ENCODE measurements at regions not wholly inside any gene's neighbourhood (a gene's known extent, or its start where the extent isn't known, plus 50 kb on each side); places are given as distances from the start of the nearest gene placed in this dataset.

DNA sequence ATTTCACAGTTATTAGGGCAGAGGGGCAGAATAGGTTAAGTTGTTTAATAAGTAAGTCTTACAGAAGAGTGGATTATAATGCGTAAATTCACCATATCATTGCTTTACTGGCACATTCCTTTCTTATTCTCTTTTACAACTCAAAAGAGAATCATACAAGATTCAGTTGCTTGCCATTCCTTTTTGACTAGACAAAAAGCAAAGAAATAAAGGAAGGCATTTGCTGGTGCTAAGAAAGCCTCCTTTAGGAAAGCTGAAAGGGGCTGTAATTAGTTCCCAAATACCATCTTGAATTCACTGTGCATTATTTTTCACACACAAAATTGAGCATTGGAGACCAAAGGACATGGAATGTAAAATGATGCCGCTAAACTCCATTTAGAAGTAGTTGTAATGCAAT lies 499.3 kb downstream of the NXPH1 start:
- DNase-seq (ENCODE audit: low read depth in 3 of 3) = no peak

DNA sequence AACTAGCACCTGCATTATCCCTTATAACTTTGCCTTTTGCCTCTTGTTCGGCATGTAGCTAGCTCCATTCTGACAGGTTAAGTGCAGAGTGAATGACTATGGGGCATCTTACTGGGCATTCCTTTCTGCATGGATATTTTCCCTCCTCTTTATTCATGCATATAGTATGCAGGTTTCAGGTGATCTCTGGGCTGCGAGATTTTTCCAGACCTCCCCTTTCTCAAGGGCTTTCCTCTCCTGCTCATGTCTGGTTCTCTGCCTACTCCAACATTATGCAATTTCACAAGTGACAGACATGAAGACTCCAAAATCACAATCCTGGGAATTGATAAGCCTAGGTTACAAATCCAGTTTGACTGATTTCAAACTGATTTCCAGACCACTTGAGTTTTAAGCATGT lies 503.8 kb downstream of the NXPH1 start:
- DNase-seq (ENCODE audit: low read depth in 3 of 3) = no peak

DNA sequence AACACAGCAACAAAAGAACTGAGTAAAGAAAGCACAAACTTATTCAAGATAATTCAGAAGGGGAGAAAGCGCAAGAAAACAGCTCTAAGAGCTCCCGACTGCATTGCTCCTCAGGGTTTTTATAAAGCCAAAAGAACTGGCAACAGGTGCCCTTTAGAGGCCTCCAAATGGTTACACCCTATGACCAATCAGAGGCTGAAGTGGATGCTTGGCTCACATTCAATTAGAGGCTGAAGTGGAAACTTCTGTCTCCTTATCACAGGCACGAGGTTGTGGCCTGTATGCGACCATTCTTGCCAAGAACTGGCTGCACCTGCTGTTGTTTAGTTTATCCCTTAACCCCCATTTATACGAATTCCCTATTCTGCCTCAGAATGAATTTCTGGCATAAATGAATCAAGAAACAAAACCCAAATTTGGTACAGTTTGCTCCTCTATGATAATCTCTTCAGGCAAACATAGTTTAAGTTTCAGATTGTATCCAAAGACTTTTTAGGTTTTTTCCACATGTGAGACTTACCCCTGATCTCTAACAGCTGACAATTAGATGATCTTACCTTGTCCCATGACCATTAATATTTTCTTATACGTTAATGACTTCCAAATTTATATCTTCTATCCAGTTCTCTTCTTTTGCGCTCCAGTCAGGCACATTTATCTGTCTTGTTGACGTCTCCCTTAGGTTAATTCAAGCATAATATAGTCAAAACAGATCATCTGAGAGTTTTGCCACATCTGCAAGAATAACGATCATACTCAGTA lies 504.8 kb downstream of the NXPH1 start:
- no peak for DNase-seq (ENCODE audit: low read depth in 3 of 3)

DNA sequence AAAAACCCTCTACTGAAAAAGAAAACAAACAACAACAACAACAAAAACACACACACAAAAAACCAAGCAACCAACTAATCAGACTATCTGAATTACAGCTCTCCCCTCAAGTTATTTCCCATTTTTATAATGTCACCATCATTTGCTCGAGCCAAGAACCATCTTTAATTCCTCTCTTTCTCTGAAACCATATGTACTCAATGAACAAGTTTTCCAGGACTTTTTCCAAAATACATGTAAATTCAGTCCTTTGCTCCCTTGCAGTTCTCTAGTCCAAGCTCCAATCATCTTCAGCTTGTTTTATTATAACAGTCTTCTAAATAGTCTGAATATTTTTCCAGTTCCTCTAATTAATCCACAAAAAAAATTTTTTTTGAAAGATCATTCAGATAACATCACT lies 506.0 kb downstream of the NXPH1 start:
- no peak for DNase-seq (ENCODE audit: low read depth in 3 of 3)

DNA sequence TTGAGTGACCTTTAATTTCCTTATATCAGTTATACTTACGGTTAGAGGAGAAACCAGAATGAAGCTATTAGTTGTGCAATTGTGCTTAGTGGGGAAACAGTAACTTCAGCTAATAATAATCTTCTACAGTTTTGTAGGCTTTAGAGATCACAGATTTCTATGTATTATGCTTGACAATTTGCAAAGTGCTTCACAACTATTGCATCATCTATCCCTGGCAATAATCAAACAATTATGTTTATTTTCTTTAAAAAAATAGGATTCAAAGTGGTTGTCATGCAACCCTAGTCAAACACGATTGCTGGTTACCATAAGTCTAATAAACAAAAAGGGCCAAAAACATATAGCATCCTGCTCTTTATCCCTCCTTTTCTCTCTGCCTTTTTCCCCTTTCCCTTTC lies 530.3 kb downstream of the NXPH1 start:
- DNase-seq (ENCODE audit: low read depth in 3 of 3) = no peak

DNA sequence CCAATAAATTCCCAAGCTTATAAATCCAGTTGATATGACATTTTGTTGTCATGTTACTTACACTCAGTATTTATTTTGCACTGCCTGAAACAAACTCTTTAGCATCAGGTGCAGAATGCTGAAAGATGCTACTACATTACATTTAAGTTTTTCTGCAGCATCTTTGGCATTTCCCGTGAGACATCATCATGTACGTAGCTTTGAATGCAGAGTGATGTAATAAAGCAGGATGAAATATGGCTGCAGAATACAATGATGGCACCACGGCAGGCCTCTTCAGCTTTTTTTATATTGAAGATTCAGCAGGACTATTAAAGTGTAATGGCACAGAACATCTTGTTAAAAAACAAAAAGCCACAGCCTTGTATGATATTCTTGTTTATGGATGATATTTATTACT lies 531.8 kb downstream of the NXPH1 start:
- DNase-seq (ENCODE audit: low read depth in 3 of 3) = no peak

DNA sequence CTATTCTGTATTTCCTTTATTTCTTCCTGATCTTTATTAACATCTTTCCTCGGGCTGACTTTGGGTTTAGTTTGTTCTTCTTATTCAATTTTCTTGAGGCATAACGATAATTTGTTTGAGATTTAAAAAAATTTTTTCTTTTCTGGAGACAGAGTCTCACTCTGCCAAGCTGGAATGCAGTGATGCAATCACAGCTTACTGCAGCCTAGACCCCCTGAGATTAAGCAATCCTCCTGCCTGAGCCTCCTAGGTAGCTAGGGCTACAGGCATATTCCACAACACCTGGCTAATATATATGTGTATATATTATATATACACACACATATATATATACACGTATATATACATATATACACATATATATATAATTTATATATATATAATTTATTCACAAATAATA lies 540.2 kb downstream of the NXPH1 start:
- no peak for DNase-seq (ENCODE audit: low read depth in 3 of 3)

DNA sequence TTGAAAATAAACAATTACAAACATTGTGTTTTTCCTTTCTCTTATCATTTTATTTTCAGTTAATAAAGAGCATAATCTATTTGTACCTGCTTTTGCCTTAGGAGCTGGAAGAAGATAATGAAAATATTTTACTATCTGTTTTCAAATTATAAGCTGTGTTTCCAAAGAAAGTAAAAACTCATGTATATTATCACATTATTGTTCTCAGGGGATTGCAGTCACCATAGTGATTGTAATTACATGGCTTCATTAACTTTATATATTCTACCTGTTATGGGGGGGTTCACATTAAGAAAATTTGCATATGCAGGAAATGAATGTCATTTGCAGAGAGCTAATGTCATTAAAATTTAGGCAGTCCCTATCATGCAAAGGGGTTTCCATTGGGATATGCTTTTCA lies 542.3 kb downstream of the NXPH1 start:
- no peak for DNase-seq (ENCODE audit: low read depth in 3 of 3)

DNA sequence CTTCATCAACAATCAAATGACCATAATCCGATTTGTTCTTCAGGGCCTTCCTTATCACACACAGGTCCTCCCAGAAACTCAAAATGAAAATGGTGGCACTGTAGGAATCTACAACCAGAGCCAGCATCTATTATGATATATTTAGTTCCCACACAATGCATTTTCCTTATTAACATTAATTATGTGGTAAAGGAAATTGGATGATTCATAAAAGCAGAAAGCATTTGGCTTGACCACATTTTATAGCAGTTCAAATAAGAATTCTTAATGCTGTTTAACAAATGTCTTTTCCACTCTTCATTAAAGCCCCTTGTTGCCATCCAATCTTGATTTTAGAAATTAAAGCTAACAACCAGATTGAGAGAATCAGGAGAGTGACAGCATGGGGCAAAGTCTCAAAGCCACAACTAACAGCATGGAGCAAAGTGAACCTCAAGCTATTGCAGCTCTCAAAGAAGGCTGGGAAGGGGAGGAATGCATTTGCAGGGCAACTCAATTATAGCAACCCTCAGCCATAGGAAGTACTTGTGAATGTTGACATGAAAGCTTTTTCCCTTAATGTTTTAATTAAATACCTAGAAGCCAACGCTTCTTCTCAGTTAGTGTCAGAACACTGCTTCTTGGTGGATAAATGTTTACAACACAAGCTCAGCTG lies 549.1 kb downstream of the NXPH1 start:
- no peak for DNase-seq (ENCODE audit: low read depth in 3 of 3)

DNA sequence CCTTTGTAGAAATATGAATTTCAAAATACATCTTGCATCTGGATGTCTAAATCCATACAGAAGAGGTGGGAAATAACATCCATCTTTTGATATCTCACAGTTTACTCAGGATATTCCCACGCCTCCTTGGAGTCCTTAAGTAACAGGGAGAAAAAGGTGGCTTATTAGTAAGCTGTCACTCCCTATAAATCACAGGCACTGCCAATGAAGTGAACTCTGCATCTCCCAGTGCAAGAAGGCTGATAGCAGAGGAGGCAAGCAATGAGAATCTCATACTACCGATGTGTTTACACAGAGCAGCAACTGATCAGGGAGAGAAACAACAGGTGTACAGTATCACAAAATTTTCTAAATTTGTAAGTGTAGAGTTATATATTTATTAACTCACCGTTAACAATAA lies 551.8 kb downstream of the NXPH1 start:
- no peak for DNase-seq (ENCODE audit: low read depth in 3 of 3)

DNA sequence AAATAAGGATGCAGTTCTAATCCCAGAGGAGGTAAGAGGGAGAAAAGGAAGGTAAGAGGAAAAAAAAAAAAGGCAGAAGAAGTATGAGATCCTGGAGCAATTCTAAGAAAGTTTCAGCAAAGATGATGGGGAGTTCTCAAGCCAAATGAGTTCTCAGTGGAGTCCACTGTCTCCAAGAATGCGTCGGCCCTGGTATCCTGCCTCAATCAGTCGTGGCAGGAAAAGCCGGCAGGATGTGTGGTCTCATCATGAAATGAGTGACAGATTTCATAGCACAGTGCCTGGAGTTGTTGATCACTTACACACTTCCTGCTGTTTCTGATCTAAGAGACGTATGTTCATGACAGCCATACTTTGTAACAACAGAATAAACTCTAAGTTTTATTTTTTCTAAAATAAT lies 554.9 kb downstream of the NXPH1 start:
- DNase-seq (ENCODE audit: low read depth in 3 of 3) = no peak

DNA sequence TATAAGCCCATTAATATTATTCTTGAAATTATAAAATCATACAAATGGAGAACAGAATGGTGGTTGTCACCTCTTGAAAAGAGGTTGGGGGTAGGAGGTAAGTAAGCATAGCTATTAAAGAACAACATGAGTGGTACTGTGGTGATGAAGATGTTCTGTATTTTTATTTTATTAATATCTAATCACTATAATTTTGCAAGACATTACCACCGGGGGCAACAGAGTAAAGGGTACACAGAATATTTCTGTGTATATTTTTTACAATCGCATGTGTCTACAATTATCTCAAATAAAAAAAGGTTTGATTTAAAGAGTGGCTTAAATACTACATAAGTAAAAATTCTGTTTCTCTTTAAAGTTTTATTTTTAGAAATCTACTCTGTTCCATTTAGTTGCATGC lies 557.8 kb downstream of the NXPH1 start:
- DNase-seq (ENCODE audit: low read depth in 3 of 3) = no peak

DNA sequence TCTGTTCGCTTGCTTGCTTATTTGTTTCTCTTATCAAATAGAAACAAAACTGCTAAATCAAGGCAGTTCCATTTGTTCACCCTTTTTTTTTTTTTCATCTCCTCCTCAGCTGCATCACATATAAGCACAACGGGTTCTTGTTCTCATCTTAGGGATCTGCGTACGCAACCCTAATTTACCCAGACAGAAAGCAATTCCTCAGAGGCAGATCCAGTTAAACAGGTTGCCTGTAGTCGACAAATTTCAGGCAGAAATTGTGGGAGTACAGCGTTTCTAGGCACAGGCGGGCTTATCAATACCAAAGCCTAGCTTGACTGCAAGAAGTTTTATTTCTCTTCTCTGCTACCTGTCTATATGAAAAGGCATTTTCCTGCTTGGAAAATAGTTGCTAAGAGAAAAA lies 565.4 kb downstream of the NXPH1 start:
- no peak for DNase-seq (ENCODE audit: low read depth in 3 of 3)

DNA sequence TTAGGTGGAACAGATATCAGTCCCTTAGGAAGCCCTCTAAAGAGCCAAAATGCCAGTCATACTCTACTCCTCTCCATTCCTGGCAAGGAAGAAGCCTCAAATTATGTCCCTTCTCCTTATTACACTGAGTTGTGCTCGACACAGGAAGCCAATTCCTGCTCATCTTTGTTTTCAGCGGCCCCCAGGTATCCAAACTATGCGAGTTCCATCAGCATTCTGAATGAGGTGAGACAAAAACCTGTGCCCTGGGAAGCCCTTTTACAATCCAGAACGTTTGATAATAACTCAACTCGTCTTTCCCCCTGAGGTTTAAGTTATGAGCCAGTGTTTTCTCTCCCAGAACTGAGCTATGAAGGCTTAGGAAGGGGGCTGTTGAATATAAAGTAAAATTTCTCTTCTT lies 580.5 kb downstream of the NXPH1 start:
- no peak for DNase-seq (ENCODE audit: low read depth in 3 of 3)

DNA sequence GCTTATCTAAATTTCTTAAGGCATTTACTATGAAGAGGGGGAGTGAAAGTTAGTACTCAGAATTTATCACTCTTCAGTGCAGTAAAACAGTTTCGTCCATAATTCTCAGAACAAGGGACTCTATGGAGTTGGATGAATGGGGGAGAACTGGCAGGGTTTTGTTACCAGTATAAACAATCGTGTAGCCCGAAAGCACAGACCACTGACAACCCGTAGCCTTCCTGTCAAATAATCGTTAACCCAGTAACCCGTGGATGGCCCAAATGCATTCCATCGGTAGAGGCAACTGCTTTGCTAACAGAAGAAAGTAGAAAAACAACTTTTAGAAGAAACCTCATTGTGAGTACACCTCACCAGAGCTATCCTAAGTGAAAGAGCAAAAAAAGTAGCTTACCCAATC lies 583.9 kb downstream of the NXPH1 start:
- no peak for DNase-seq (ENCODE audit: low read depth in 3 of 3)

DNA sequence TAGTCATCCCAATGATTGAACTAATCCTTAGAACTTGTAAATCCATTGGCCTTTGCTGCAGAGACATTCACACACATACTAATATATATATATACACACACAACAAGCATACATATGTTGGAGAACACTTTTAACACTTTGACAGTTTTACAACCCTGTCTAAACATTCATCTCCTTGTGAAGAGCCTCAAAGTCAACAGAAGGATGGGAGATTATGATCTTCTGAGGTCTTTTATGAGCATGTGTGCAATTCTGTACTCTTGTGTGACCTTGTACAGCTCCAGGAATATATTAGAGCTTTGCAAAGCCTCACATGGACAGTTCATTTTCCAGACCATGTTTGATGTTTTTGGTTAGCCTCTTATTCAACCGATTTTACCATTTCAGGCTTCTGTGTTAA lies 589.0 kb downstream of the NXPH1 start:
- DNase-seq (ENCODE audit: low read depth in 3 of 3) = no peak

DNA sequence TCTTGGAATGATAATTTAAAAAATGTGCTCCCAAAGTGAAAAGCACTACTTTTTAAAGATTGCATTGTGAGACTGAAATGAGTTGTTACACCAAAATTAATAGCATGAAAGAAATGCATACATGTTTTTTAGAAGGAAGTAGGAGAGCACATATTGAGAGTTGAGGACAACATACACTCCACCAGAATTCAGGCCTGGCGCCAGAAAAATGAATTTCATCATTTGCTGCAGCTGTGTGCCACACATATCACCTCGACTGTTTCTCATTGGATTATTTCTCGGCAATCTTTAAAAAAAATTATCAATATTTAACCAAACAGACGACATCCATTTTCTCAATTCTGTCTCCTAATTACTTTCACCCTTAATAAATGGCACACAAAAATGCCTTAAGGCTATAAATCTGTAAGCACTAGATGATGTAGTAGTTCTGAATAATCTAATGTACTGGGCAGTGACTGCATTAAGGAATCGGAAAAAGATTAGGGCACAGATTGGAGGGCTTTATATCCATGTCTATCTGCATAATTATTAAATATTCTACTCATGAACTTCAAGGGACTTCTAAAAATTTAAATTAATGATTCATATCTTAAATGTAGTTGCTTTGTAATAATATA lies 590.4 kb downstream of the NXPH1 start:
- DNase-seq (ENCODE audit: low read depth in 3 of 3) = no peak

DNA sequence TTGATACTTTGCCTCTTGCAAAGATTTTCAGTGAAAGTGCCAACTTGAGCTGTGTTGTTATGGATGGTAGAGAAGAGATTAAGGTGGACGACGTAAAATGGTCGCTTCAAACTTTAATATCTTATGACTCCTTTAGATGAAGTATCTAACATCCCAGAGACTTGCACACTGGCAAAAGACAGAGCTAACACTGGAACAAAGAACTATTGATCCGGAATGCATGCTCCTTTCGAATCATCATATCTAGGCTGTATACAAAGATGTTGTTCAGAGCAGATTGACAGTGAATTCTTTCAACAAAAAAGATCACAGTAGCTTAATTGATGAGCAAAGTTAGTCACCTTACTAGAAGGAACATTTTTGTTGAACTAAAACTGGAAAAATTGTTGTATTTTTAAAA lies 592.7 kb downstream of the NXPH1 start:
- no peak for DNase-seq (ENCODE audit: low read depth in 3 of 3)

DNA sequence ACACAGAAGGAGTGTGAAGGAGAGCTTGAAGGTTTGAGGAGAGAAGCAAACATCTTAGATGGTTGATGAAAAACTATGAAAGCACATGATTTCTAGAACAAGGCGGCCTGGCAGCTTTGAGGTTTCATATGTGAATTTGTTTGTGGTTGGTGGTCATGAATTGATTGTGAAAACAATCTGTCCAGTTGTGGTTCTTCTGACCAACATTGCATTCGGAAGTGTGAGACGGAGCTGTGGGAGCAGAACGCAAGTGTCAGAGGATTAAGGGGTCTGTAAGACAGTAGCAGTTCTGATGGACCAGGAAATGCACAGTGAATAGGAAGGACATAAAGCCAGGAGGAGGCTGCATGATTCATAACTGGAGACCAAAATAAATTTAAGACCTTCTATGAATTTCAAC lies 594.6 kb downstream of the NXPH1 start:
- no peak for DNase-seq (ENCODE audit: low read depth in 3 of 3)

DNA sequence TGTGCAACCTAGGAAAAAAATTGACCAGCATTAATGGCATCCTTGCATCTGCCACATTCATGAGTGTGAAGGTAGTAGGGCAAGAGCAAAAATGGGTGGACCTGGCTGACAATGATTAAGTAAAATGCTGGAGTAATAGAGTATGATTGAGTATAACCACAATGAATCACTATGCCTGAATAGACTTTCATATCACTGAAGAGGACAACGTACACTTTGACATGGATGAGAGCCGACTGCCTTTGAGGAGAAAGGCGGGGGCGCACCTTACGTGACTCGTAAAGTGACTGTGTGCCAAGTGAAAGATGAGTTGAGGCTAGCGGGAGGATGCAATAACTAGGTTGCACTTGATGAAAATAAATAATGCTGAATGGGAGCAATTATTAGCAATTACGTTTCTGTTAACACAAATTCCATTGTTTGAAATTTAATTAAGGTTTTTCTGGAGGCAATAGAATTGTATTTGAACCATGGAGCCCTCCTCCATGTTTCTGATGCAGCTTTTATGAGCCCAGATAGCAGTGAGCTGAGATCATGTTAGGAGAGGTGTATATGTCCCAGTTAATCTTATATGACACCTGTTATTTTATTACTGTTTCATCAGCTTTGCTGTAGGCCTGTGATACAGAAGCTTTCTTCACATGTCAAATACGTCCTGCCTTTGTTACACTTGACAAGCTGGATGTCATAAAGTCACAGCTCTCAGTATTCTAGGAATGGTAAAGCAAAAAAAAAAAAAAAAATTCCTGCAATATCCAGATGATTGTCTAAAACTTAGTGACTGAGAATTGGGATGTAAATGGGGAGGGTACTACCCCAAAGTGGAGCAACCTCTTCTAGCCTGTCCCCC lies 596.5 kb downstream of the NXPH1 start:
- no peak for DNase-seq (ENCODE audit: low read depth in 3 of 3)

DNA sequence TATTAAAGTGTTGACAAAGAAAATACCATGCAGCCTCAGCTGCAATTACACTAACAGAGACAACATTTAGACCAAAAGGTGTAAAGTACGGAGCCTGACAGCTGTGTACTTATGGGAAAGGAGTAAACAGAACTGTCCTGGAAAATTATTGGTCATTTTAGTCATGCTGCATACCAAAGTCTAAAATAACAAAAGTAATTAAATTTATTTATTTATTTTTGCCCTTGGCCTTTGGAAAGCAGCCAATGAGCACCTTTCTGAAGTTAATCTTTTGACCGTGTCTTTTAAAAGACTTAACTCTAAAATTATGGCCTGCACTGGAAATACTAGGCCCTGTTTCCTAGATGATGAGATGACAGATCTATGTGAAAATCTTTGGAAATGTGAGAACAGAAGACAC lies 597.6 kb downstream of the NXPH1 start:
- DNase-seq (ENCODE audit: low read depth in 3 of 3) = no peak

DNA sequence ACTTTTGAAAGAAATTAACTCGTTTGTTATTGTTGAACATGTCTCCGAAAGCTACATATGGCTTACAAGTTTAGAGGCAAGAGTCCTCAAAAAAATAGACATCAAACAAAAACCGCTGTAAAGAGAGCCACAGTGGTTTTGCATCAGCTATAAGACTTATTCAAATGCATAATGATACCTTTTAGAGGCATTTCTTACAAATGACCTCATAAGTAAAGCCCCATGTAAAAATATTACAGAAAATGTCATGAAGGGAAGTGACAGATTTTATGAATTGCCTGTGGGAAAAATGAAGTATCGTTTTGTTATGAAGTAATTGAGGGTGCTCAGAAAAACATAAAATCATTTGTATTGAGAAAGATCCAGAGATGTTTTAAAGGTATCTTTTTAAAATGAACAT lies 598.0 kb downstream of the NXPH1 start:
- DNase-seq (ENCODE audit: low read depth in 3 of 3) = no peak

Data from stimulated activated CD4-positive, alpha-beta T cell treated with anti-CD3 and anti-CD28 coated beads, TNF-alpha, amount 100 ng/mL, for 4 hours (primary cell).